GM03348 (cell line): ENCODE measurements at regions not wholly inside any gene's neighbourhood (a gene's known extent, or its start where the extent isn't known, plus 50 kb on each side); places are given as distances from the start of the nearest gene placed in this dataset.

Experiments used
- DNase-seq: peaks from one replicate; pipeline ENCODE4 v3.0.0; 2012; ENCODE audit warnings: low spot score

DNA sequence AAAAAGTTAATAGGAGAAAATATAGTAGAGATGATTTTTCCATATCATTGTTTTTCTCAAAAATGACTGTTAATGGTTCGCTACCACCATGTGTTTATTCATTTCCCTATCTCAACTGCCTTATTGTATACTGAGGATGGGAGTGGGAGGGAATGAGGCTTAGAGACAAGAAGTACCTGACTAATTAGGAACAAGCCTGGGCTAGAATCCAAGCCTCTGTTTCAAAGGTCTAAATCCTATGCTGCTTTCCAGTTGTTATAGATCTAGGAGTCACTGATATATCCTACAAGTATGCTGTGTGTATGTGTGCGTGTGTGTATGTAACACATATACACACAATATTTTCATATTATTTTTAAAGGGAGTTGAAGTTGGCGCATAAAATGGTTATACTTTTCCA lies 465.9 kb downstream of the EPHA4 start:
- no peak for DNase-seq

GRCh38 chr2:221107424-221107823 lies 464.7 kb downstream of the EPHA4 start:
- DNase-seq = no peak

- no peak for DNase-seq
Observed at GRCh38 chr2:221109552-221109951, 462.6 kb downstream of the EPHA4 start.

- no peak for DNase-seq
Observed at GRCh38 chr2:221111739-221112138, 460.4 kb downstream of the EPHA4 start.

GRCh38 chr2:221112744-221113143 lies 459.4 kb downstream of the EPHA4 start:
- DNase-seq = no peak

- no peak for DNase-seq
Observed at GRCh38 chr2:221115944-221116343, 456.2 kb downstream of the EPHA4 start.

DNA sequence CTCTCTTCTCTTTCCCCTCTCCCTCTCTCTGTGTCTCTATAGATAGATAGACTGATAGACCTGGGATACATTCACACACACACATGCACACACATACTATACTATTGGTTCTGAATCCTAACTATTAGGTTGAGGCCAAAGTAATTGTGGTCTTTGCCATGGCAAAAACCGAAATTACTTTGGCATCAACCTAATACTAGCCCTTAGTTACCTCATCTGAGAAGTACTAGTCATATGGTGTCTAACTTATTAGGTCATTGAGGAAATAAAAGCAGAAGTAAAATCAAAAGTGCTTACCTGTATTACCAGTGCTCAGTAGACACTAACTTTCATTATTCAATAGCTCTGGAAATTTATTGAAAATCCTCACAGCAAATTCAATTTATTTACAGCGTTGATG lies 451.5 kb downstream of the EPHA4 start:
- DNase-seq = no peak

DNA sequence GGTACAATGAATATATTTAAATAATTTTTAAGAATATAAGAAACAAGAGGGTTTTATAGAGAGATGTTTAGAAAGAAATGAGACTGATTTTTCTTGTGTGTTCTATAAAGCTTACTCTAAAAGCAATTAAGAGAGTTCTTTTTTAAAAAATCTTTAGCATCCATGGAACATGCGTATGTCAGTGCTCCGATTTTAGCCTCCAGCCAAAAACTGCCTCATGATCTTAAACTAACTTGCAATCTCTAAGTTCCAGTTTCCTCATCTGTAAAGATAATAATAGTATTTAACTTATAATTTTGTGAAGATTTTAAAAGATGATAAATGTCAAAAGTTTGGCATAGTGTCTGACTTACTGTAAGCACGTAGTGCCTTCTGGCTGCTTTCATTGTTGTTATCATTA lies 448.7 kb downstream of the EPHA4 start:
- DNase-seq = no peak

DNA sequence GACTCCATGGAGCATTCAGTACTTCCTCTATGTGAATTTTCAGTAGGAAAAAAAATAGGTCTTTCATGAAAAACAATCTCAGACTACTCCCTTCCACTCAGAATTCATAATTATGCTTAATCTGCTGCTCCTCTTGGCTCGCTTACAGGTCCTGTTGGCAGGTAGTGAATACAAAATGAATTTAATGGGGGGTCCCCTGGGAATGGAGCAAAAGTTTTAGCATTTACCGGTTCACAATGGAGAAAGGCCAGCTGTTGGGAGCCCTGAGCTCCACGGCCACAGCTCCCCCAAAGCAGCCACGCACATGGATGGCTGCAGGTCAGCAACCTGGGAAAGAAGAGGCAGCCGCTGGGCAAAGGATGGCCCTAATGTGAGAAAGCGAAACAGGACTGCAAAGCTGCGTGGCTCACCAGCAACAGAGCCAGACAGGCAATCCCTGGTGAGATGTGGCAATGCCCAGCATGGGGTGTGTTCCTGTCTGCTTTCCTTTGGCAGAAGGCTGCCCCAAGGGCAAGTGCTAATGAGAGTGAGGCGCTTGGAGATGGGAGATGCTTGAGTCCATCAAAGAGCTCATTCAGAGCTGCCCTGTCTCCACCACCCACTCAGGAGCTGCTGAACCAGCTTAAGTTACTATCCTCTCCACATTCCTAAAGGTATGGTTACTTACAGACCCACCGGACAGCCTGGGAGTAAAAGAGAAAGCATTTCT lies 447.4 kb downstream of the EPHA4 start:
- DNase-seq = peak; percentile 5

- DNase-seq = no peak
Observed at GRCh38 chr2:221125691-221126090, 446.4 kb downstream of the EPHA4 start.

- no peak for DNase-seq
Observed at GRCh38 chr2:221129657-221130056, 442.4 kb downstream of the EPHA4 start.

GRCh38 chr2:221130431-221130830 lies 441.7 kb downstream of the EPHA4 start:
- DNase-seq = no peak

DNA sequence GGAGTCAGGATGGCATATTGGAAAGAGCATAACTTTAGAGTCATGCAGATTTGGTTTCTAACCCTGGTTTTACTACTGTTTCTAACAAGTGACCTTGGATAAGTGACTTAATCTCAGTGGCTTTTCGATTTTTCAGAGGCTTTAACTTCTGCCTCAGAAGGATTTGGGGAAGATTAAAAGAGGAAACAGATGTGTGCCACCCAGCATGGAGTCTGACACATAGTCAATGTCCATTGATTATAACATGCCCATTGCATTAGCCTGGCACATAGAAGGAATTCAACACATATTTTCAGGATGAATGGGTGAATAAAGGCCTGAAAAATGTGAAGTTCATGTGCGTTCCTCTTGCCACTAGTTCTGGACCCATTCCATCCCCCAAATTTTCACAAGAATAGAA lies 438.2 kb downstream of the EPHA4 start:
- no peak for DNase-seq

DNA sequence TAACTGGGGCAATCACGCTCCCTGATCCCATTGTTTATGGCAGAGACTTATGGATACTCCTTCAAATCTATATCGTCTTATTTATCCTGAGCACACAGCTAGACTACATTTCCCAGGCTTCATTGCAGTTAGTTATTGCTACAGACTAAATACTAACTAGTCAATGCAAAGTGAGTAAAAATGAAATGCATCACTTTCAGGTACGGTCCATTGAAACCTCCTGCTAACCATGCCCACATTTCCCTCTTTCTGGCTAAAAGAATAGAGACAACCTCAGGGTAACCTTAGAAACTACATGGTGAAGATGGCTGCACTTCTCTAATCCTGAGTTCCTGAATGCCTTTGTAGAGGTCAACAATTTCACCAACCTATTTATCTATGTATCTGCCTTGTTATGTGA lies 437.4 kb downstream of the EPHA4 start:
- no peak for DNase-seq

GRCh38 chr2:221135699-221136098 lies 436.4 kb downstream of the EPHA4 start:
- no peak for DNase-seq

DNA sequence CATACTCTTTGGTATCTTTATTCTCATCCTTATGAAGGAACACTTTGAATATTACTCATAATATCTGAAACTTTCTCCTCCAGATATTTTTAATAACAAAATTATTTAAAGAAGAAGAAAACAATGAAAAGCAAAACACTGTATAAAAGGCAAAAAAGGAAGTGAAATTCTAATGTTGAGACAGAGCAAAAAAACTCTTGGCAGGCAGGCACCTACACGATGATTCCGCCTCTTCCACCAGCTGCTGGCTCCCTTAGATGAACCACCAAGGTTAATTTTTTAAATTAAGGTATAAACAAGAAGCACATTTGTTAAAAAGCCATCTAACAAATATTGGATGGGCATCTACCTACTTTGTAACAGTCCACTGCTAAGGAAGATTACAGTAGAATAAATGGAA lies 434.7 kb downstream of the EPHA4 start:
- no peak for DNase-seq

DNA sequence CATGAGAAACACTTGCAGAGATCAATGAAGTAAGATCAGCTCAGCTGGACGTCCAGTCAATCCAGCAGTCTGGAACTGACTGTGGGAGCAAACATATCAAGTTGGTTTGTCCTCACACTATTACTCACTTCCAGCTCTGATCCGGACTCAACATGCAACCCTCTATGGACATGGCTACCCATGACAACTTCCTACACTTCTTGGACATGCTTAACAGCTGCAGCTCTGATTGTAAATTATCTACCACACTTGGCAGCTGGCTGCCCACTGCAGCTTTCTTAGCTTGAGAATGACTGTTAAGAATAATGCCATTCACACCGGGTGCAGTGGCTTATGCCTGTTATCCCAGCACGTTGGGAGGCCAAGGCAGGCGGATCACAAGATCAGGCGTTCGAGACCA lies 429.8 kb downstream of the EPHA4 start:
- no peak for DNase-seq

- DNase-seq = no peak
Observed at GRCh38 chr2:221143231-221143630, 428.9 kb downstream of the EPHA4 start.

DNA sequence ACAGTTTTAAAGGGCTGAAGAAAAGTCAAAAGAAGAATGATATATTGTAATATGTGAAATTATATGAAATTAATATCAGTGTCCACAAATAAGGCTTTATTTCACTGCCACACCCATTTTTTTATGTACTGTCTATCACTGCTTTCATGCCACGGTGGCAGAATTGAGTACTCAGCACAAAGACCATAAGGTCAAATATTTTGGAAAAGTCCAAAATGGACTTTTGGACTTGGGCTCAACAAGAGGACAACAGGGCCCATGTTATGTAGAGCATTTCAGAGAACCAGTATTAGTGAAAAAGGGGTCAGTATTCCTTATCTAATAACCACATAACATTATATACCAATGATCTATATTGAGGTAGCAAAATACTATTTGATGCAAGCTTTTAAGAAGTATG lies 427.2 kb downstream of the EPHA4 start:
- DNase-seq = no peak

DNA sequence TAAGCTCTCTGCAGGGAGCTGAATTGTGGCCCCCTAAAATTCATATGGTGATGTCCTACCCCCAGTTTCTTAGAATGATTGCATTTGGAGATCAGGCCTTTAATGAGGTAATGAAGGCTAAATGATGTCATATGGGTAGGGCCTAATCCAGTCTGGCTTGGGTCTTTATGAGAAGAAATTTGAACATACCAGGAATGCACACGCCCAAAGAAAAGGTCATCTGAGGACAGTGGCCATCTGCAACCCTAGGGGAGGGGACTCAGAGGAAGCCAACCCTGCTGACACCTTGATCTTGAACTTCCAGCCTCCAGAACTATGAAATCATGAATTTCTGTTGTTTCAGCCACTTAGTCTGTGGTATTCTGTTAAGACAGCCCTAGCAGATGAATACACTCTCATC lies 426.7 kb downstream of the EPHA4 start:
- DNase-seq = no peak

DNA sequence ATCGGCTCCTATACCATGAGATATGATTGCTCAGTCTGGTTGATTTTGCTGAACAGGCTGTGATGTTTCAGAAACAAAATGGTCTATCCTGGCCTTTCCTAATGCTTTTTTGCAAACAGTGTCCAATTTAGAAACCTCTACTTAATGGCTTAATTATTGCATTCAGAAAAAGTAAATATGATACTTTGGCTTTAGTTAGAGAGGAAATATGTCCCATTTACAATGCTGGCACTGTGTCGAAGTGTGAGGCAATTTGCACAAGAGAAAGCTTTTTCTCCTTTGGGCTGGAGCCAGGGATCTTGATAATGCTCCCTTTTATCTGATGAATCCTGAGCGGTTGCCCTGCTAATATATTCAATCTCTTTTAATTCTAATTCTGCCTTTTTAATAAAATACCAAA lies 418.9 kb downstream of the EPHA4 start:
- no peak for DNase-seq

DNA sequence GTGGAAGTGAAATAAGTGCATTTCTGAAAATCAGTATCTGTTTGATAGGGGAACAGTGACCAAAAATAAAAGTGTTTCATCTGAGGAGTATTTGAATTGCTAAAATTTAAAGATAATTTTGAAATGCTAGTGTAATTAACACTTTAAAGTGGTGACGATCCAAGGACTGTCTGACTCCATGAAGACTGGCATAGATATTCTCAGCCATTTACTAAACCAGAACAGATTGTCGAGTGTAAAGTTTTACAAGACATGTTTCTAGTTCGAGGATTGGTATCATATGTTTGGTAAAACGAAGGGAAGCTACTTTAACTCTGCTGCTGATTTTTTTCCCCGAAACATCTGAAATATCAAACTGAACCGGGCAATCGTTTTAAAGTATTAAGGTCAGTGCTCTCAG lies 417.9 kb downstream of the EPHA4 start:
- no peak for DNase-seq

DNA sequence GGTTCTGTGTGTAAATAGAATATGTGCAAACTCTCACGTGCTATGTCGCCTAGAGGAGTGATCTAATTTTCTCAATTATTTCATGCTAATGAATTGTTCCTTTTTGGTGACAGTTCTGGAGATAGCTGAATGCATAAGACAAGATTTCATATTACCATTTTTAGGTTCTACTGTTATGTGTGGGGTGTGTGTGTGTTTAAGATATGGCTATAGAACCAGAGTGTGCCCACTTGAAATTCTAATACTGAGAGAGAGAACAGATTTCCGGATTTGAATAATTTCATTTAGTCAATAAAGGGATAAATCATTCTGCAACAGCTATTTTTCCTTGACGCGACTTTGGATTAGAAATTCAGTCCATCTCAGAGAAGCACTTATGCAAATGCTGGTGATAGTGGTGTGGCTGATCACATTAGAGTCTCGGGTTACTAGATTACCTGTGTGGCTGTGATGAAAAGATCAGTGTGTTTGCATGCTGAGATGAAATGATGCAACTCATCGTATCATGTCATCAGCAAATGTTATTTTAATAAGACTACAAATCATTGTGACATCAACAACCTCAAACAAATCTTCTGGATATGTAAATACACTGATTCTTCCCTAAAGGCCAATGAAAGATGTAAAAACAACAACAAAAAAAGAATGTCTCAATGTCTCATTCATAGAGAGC lies 415.9 kb downstream of the EPHA4 start:
- no peak for DNase-seq

DNA sequence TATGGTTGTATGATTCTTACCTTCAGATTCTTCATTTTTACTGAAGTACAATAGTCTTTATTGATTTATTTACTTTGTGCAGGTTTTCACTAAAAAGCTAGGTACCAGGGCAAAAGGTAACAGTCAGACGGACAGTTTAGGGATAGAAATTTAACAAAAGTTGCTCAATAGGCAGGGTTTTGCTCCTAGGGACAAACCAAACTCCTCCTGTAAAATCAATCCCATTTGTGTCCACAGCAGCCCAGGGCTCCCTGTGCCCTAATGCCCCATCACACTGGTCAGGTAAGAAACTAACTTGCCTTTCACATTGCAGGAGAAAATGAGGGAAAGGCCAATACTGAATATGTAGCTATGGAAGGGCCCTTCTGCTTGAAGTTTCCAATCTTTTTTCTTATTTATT lies 410.9 kb downstream of the EPHA4 start:
- DNase-seq = no peak
